Activated CD4-positive, alpha-beta T cell treated with anti-CD3 and anti-CD28 coated beads, Interleukin-2, Interleukin-6, amounts not matched to agents 100 ng/mL and 50 ng/mL, durations not matched to agents 16 hours and 8 hours (primary cell): ENCODE measurements at regions not wholly inside any gene's neighbourhood (a gene's known extent, or its start where the extent isn't known, plus 50 kb on each side); places are given as distances from the start of the nearest gene placed in this dataset.

ENCODE experiments used
- DNase-seq: peaks from one replicate; pipeline ENCODE4 v3.0.0-alpha.2; 2020

GRCh38 chr4:140316799-140317198, 56.6 kb upstream of the SCOC start:
- no peak for DNase-seq

- DNase-seq: no peak
Observed at GRCh38 chr4:140315970-140316369, 57.5 kb upstream of the SCOC start.

GRCh38 chr4:140315438-140315837, 58.0 kb upstream of the SCOC start:
- no peak for DNase-seq

- no peak for DNase-seq
Observed at GRCh38 chr4:140315019-140315418, 58.4 kb upstream of the SCOC start.

- no peak for DNase-seq
Observed at GRCh38 chr4:140312100-140312499, 61.3 kb upstream of the SCOC start.

GRCh38 chr4:140311257-140311835, 62.1 kb upstream of the SCOC start:
- DNase-seq: no peak

- no peak for DNase-seq
Observed at GRCh38 chr4:140309124-140309870, 64.1 kb upstream of the SCOC start.

- no peak for DNase-seq
Observed at GRCh38 chr4:140308366-140309123, 64.9 kb upstream of the SCOC start.

GRCh38 chr4:140305053-140305452, 68.4 kb upstream of the SCOC start:
- no peak for DNase-seq

GRCh38 chr4:140304346-140304745, 69.1 kb upstream of the SCOC start:
- DNase-seq: no peak

GRCh38 chr4:140302151-140302859, 71.1 kb upstream of the SCOC start:
- DNase-seq: no peak

GRCh38 chr4:140300271-140300970, 73.0 kb upstream of the SCOC start:
- DNase-seq: no peak

- no peak for DNase-seq
Observed at GRCh38 chr4:140298001-140298400, 75.4 kb upstream of the SCOC start.

- no peak for DNase-seq
Observed at GRCh38 chr4:140297221-140297570, 76.2 kb upstream of the SCOC start.

GRCh38 chr4:140296335-140297220, 76.9 kb upstream of the SCOC start:
- no peak for DNase-seq

- DNase-seq: no peak
Observed at GRCh38 chr4:140293979-140294378, 79.5 kb upstream of the SCOC start.

- DNase-seq: no peak
Observed at GRCh38 chr4:140291259-140291658, 82.2 kb upstream of the SCOC start.

GRCh38 chr4:140289486-140289885, 84.0 kb upstream of the SCOC start:
- no peak for DNase-seq

GRCh38 chr4:140286456-140286855, 87.0 kb upstream of the SCOC start:
- DNase-seq: no peak

- DNase-seq: no peak
Observed at GRCh38 chr4:140284456-140284855, 89.0 kb upstream of the SCOC start.

GRCh38 chr4:140281828-140282552, 91.5 kb upstream of the SCOC start:
- DNase-seq: no peak
